ENCODE measurements at regions not wholly inside any gene's neighbourhood (a gene's known extent, or its start where the extent isn't known, plus 50 kb on each side); places are given as distances from the start of the nearest gene placed in this dataset.

- no peak overlapping the region for H3K9ac ChIP-seq (replicated peaks; ENCODE audit: extremely low read depth, insufficient read depth, low read length)
- no peaks in the 10 kb centered on the region for H3K27me3 ChIP-seq (ENCODE audit: control insufficient read depth in 2 of 2, insufficient read depth in 2 of 2, low read length in 2 of 2)
- FAIRE-seq, result no peak
- H4K20me1 ChIP-seq (replicated peaks; ENCODE audit: control insufficient read depth, extremely low read depth, insufficient read depth, low read length), result no peaks in the 10 kb centered on the region
- dilution Hi-C loops (cut with MboI; ENCODE audit: extremely low pct_ligation_motif_present, low sequenced_read_pairs), result no loop called here
- ChIA-PET CTCF (no interaction called here), POLR2A (no interaction called here)
- H3K9me1 ChIP-seq (replicated peaks; ENCODE audit: control insufficient read depth, extremely low read depth, insufficient read depth, low read length), result no peaks in the 10 kb centered on the region
- H3K79me2 ChIP-seq (ENCODE audit: control insufficient read depth, insufficient read depth, low read length), result no peaks in the 10 kb centered on the region
- H3K4me2 ChIP-seq (ENCODE audit: insufficient read depth, low read length), result no peak overlapping the region
- no peaks in the 10 kb centered on the region for H3K36me3 ChIP-seq (ENCODE audit: control insufficient read depth in 2 of 2, extremely low read depth in 1 of 2, insufficient read depth in 2 of 2, low read length in 2 of 2)
- no peak overlapping the region for H3K4me3 ChIP-seq (replicated peaks in 1 of 3; ENCODE audit: insufficient read depth in 1 of 3, low read depth in 1 of 3, low read length in 3 of 3)
- no peaks in the 10 kb centered on the region for H3K9me3 ChIP-seq (replicated peaks; ENCODE audit: control insufficient read depth, insufficient read depth, low read length)
- DNase-seq (ENCODE audit: low read depth, low spot score), result no peak
- no peak overlapping the region for H3K27ac ChIP-seq (ENCODE audit: insufficient read depth, low read depth, low read length)
- BruUV-seq (replicated peaks), result no TSS peak
- no peaks in the 10 kb centered on the region for H3K4me1 ChIP-seq (ENCODE audit: control insufficient read depth, extremely low read depth, insufficient read depth, low read length)
- no peak for TF ChIP-seq POLR2A (IDR thresholded peaks at IDR 0.05; ENCODE audit: low read depth, low read length)
- no peak for TF ChIP-seq MAX (IDR thresholded peaks at IDR 0.05; ENCODE audit: insufficient read depth, insufficient read length)
- TF ChIP-seq MYC (IDR thresholded peaks at IDR 0.05; ENCODE audit: low read depth, low read length), result no peak
- no peak for TF ChIP-seq JUN (IDR thresholded peaks at IDR 0.05; ENCODE audit: borderline replicate concordance, insufficient read depth, insufficient read length, low read depth)
- TF ChIP-seq, protein P1, sequence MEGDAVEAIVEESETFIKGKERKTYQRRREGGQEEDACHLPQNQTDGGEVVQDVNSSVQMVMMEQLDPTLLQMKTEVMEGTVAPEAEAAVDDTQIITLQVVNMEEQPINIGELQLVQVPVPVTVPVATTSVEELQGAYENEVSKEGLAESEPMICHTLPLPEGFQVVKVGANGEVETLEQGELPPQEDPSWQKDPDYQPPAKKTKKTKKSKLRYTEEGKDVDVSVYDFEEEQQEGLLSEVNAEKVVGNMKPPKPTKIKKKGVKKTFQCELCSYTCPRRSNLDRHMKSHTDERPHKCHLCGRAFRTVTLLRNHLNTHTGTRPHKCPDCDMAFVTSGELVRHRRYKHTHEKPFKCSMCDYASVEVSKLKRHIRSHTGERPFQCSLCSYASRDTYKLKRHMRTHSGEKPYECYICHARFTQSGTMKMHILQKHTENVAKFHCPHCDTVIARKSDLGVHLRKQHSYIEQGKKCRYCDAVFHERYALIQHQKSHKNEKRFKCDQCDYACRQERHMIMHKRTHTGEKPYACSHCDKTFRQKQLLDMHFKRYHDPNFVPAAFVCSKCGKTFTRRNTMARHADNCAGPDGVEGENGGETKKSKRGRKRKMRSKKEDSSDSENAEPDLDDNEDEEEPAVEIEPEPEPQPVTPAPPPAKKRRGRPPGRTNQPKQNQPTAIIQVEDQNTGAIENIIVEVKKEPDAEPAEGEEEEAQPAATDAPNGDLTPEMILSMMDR (IDR thresholded peaks at IDR 0.05; ENCODE audit: extremely low read depth in 1 of 2, insufficient read depth in 1 of 2, low read depth in 1 of 2, low read length in 2 of 2), result no peak
- TF ChIP-seq GATA2 (IDR thresholded peaks at IDR 0.05; ENCODE audit: insufficient read depth, insufficient read length, low read depth, low read length), result no peak
- TF ChIP-seq FOS (IDR thresholded peaks at IDR 0.05; ENCODE audit: borderline replicate concordance, insufficient read depth, low read length), result no peak
- TF ChIP-seq POLR2AphosphoS5 (IDR thresholded peaks at IDR 0.05; ENCODE audit: insufficient read depth, low read depth, low read length), result no peak
- intact Hi-C loops (cut with micrococcal nuclease), result no loop called here
- no peak overlapping the region for H2AFZ ChIP-seq (ENCODE audit: low read depth, low read length)
Measured at GRCh38 chr6:67221226-67221625, 1413.9 kb upstream of the ADGRB3 start.

Data from endothelial cell of umbilical vein (primary cell).